ENCODE measurements at regions not wholly inside any gene's neighbourhood (a gene's known extent, or its start where the extent isn't known, plus 50 kb on each side); places are given as distances from the start of the nearest gene placed in this dataset.
"Not testable (repeated sequence)": the region's sequence is repeated elsewhere in the genome, so short reads cannot be mapped to it uniquely, and the experiment has no call there.

DNA sequence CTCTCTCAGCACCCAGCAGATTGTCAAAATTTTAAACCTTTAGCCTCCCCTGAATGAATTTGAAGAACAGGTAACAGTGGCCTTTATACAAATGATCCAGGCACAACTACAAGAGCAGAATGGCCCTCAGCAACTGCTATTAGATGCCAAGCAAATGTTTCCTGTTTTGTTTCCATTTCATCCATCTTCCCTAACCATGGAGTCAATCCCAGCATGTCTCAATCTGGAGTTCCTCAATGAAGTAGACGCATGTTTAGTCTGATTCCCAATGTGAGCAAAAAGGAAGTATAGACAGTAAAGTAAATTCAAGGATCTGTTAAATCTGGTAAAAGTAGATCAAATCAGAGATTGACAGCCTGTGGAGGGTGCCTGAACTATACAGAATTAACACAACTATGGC is 1668.4 kb downstream of the SPATA31A7 start:
- not testable (repeated sequence) for H2AK5ac ChIP-seq (ENCODE audit: insufficient read length, low read length); H3K27ac Mint-ChIP-seq; H3K14ac ChIP-seq (ENCODE audit: insufficient read depth, low read length); H3K9me3 ChIP-seq (ENCODE audit: control insufficient read depth, low read depth, low read length); H3K4me3 Mint-ChIP-seq; H3T11ph ChIP-seq (ENCODE audit: low read length); H3K18ac ChIP-seq (ENCODE audit: insufficient read length, low read depth, low read length); H4K20me1 ChIP-seq (ENCODE audit: control insufficient read depth, insufficient read depth, insufficient read length); H2BK5ac ChIP-seq (ENCODE audit: insufficient read length, low read length); H2AFZ ChIP-seq (ENCODE audit: low read length); H3K79me1 ChIP-seq (ENCODE audit: insufficient read depth, low read depth, low read length, poor library complexity, severe bottlenecking); H3K79me2 ChIP-seq (ENCODE audit: insufficient read depth, low read length); H2BK15ac ChIP-seq (ENCODE audit: low read depth, low read length); H4K91ac ChIP-seq (ENCODE audit: insufficient read length, low read depth, low read length); H2BK20ac ChIP-seq (ENCODE audit: low read depth, low read length, poor library complexity, severe bottlenecking); H3K56ac ChIP-seq (ENCODE audit: insufficient read length, low read depth, low read length); H3K4me1 Mint-ChIP-seq; H3K9me3 Mint-ChIP-seq; H3K9ac ChIP-seq (ENCODE audit: extremely low read depth, insufficient read length, low read length); H3K4me2 ChIP-seq (ENCODE audit: insufficient read depth, insufficient read length, low read length); H2BK120ac ChIP-seq (ENCODE audit: low read depth, low read length, poor library complexity, severe bottlenecking); H3K36me3 Mint-ChIP-seq (ENCODE audit: insufficient read depth in 1 of 3, low read depth in 3 of 3); H2BK12ac ChIP-seq (ENCODE audit: insufficient read length, low read depth, low read length); H3K4ac ChIP-seq (ENCODE audit: low read depth, low read length); H3K27ac ChIP-seq (ENCODE audit: insufficient read length, low read depth, low read length); H3K23ac ChIP-seq (ENCODE audit: insufficient read length, low read depth, low read length); H4K5ac ChIP-seq (ENCODE audit: insufficient read length, low read depth, low read length); H4K8ac ChIP-seq (replicated peaks; ENCODE audit: insufficient read length, low read depth, low read length); H3K4me1 ChIP-seq (ENCODE audit: insufficient read depth, low read length); H3K23me2 ChIP-seq (ENCODE audit: insufficient read length, low read depth, low read length, poor library complexity, severe bottlenecking); DNase-seq
- peaks cover 82% of the 10 kb centered on the region for H3K27me3 Mint-ChIP-seq (ENCODE audit: low read depth)
- H3K27me3 ChIP-seq (ENCODE audit: insufficient read depth, low read length): peaks cover 34% of the 10 kb centered on the region
- no CpG with 5 or more reads among the region's 1 CpG for WGBS (ENCODE audit: extremely low coverage, insufficient read length, low lambda C conversion rate)

DNA sequence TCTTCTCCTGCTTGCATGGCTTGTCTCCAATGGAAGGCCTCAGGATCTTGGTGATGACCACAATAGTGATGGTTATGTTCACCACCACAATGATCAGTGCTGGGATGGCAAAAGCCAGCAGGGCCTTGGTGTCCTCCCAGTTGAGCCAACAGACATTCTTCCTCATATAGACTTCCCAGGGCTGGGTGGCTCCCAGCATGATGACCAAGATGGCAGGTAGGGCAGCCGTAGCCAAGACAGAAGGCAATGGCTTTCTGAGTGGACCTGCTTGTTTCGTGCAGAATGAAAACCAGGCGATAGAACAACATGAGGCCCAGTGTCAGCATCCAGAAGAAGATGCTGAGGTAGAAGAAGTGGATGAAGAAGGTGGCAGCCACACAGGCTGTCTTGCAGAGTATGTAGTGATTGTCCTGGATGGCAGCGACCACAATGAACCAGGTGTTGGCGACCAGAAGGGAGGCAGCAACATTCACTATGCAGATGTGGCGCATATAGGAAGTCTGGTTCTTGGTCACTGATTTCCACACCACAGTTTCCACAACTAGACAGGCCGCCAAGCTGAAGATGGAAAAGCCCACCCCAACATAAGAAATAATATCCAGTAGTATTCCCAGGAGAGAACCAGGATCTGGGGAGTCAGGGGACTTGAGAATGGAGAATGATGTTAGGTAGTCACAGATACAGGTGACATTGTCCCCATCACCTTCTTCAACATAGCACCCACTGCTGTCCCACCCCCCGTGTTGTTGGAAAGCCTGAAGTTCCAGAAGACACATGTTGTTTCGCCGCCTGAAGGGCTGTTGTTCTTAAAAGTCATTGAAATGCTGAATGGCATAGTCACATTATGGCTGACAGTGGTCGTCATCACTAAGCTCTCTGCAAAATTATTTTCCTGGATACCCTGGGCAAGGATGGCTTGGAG is 1671.4 kb downstream of the SPATA31A7 start:
- not testable (repeated sequence) for H3K18ac ChIP-seq (ENCODE audit: insufficient read length, low read depth, low read length); H3K9me3 Mint-ChIP-seq; H2AK5ac ChIP-seq (ENCODE audit: insufficient read length, low read length); H3K36me3 Mint-ChIP-seq (ENCODE audit: insufficient read depth in 1 of 3, low read depth in 3 of 3); H4K20me1 ChIP-seq (ENCODE audit: control insufficient read depth, insufficient read depth, insufficient read length); H4K8ac ChIP-seq (replicated peaks; ENCODE audit: insufficient read length, low read depth, low read length); H3K4me1 ChIP-seq (ENCODE audit: insufficient read depth, low read length); H3K27ac Mint-ChIP-seq; H3T11ph ChIP-seq (ENCODE audit: low read length); H3K79me1 ChIP-seq (ENCODE audit: insufficient read depth, low read depth, low read length, poor library complexity, severe bottlenecking); H3K4me2 ChIP-seq (ENCODE audit: insufficient read depth, insufficient read length, low read length); H2AFZ ChIP-seq (ENCODE audit: low read length); H3K56ac ChIP-seq (ENCODE audit: insufficient read length, low read depth, low read length); H3K23ac ChIP-seq (ENCODE audit: insufficient read length, low read depth, low read length); H3K27ac ChIP-seq (ENCODE audit: insufficient read length, low read depth, low read length); H3K14ac ChIP-seq (ENCODE audit: insufficient read depth, low read length); H2BK5ac ChIP-seq (ENCODE audit: insufficient read length, low read length); H2BK20ac ChIP-seq (ENCODE audit: low read depth, low read length, poor library complexity, severe bottlenecking); H2BK15ac ChIP-seq (ENCODE audit: low read depth, low read length); H3K79me2 ChIP-seq (ENCODE audit: insufficient read depth, low read length); H3K4me3 Mint-ChIP-seq; DNase-seq; H3K9me3 ChIP-seq (ENCODE audit: control insufficient read depth, low read depth, low read length); H4K5ac ChIP-seq (ENCODE audit: insufficient read length, low read depth, low read length); H2BK120ac ChIP-seq (ENCODE audit: low read depth, low read length, poor library complexity, severe bottlenecking); H3K9ac ChIP-seq (ENCODE audit: extremely low read depth, insufficient read length, low read length); H4K91ac ChIP-seq (ENCODE audit: insufficient read length, low read depth, low read length); H2BK12ac ChIP-seq (ENCODE audit: insufficient read length, low read depth, low read length); H3K4ac ChIP-seq (ENCODE audit: low read depth, low read length); H3K23me2 ChIP-seq (ENCODE audit: insufficient read length, low read depth, low read length, poor library complexity, severe bottlenecking)
- Mint-ChIP-seq H3K4me1 (peaks cover 13 to 17% of the 10 kb centered on the region in 2 experiments), H3K27me3 (ENCODE audit: low read depth) (peaks cover 88% of the 10 kb centered on the region)
- peaks cover 45% of the 10 kb centered on the region for H3K27me3 ChIP-seq (ENCODE audit: insufficient read depth, low read length)
- no CpG with 5 or more reads among the region's 11 CpGs for WGBS (ENCODE audit: extremely low coverage, insufficient read length, low lambda C conversion rate)
